ENCODE measurements at regions not wholly inside any gene's neighbourhood (a gene's known extent, or its start where the extent isn't known, plus 50 kb on each side); places are given as distances from the start of the nearest gene placed in this dataset.
"Not testable (repeated sequence)": the region's sequence is repeated elsewhere in the genome, so short reads cannot be mapped to it uniquely, and the experiment has no call there.

- DNase-seq (ENCODE audit: low read depth), result not testable (repeated sequence)
Observed at GRCh38 chr18:14991934-14992445, 244.0 kb downstream of the ANKRD30B start.

GRCh38 chr18:14992758-14993157 is 244.8 kb downstream of the ANKRD30B start:
- DNase-seq (ENCODE audit: low read depth), result not testable (repeated sequence)

GRCh38 chr18:14995023-14995422 is 247.1 kb downstream of the ANKRD30B start:
- not testable (repeated sequence) for DNase-seq (ENCODE audit: low read depth)

- no peak for DNase-seq (ENCODE audit: low read depth)
Observed at GRCh38 chr18:14997357-14997756, 249.4 kb downstream of the ANKRD30B start.

GRCh38 chr18:14997899-14998298 is 249.9 kb downstream of the ANKRD30B start:
- DNase-seq (ENCODE audit: low read depth), result not testable (repeated sequence)

GRCh38 chr18:14998360-14999042 is 250.5 kb downstream of the ANKRD30B start:
- not testable (repeated sequence) for DNase-seq (ENCODE audit: low read depth)

GRCh38 chr18:14999085-14999975 is 251.4 kb downstream of the ANKRD30B start:
- no peak for DNase-seq (ENCODE audit: low read depth)

- not testable (repeated sequence) for DNase-seq (ENCODE audit: low read depth)
Observed at GRCh38 chr18:15000119-15001037, 252.4 kb downstream of the ANKRD30B start.

GRCh38 chr18:15001038-15001794 is 253.2 kb downstream of the ANKRD30B start:
- DNase-seq (ENCODE audit: low read depth), result not testable (repeated sequence)

GRCh38 chr18:15001795-15002107 is 253.8 kb downstream of the ANKRD30B start:
- DNase-seq (ENCODE audit: low read depth), result not testable (repeated sequence)

- DNase-seq (ENCODE audit: low read depth), result not testable (repeated sequence)
Observed at GRCh38 chr18:15002765-15003164, 254.8 kb downstream of the ANKRD30B start.

GRCh38 chr18:15003231-15003630 is 255.3 kb downstream of the ANKRD30B start:
- DNase-seq (ENCODE audit: low read depth), result not testable (repeated sequence)

GRCh38 chr18:15003636-15004269 is 255.8 kb downstream of the ANKRD30B start:
- DNase-seq (ENCODE audit: low read depth), result not testable (repeated sequence)

GRCh38 chr18:15004270-15004973 is 256.4 kb downstream of the ANKRD30B start:
- not testable (repeated sequence) for DNase-seq (ENCODE audit: low read depth)

- DNase-seq (ENCODE audit: low read depth), result no peak
Observed at GRCh38 chr18:15005313-15006130, 257.6 kb downstream of the ANKRD30B start.

GRCh38 chr18:15006616-15007015 is 258.6 kb downstream of the ANKRD30B start:
- not testable (repeated sequence) for DNase-seq (ENCODE audit: low read depth)

- not testable (repeated sequence) for DNase-seq (ENCODE audit: low read depth)
Observed at GRCh38 chr18:15026041-15026440, 278.1 kb downstream of the ANKRD30B start.

GRCh38 chr18:15028037-15028436 is 280.1 kb downstream of the ANKRD30B start:
- not testable (repeated sequence) for DNase-seq (ENCODE audit: low read depth)

GRCh38 chr18:15060279-15060880 is 312.4 kb downstream of the ANKRD30B start:
- DNase-seq (ENCODE audit: low read depth), result not testable (repeated sequence)
